ENCODE measurements at regions not wholly inside any gene's neighbourhood (a gene's known extent, or its start where the extent isn't known, plus 50 kb on each side); places are given as distances from the start of the nearest gene placed in this dataset.

DNA sequence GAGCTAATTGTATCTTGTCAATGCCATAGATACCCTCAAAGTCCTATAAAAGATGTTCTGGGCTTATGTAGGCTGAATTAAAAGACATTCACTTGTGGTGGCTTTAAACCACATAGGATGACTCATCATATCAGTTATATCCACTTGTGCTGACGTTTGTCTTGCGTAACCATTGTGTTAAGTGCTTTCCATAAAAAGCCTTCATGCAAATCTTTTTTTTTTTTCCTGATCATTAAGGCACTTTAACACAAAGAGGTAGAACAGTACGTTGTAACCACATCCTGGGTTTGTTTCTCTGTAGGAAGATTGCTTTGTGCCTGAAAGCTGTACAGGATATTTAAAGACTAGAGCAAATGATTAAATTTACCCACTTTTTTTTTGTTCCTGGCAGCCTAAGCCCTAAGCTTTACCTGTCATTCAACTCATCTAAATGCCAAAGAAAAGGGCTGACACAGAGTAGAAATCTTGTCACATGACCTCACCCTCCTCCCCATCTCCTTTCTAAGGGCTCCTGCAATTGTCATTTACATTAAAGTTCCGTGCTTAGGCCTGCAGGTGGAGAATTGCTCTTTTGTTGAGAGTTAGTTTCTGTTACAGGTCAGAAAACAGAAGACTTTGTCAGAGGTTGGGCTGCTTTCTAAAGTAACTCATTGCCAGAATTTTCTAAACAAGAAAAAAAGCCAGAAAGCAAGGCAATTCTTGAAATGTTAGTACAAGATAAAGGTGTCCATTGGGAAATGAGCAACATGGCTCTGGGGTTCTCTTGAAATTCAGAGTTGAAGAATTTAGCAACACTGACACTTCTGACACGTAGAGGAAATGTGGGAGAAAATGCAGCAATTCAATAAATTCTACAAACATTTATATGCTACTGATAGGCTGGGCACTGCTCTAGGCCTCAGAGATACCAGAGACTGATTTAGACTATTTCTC is 555.6 kb downstream of the PPARGC1A start:
- peak; percentile 100 for DNase-seq (ENCODE audit: low read depth)

DNA sequence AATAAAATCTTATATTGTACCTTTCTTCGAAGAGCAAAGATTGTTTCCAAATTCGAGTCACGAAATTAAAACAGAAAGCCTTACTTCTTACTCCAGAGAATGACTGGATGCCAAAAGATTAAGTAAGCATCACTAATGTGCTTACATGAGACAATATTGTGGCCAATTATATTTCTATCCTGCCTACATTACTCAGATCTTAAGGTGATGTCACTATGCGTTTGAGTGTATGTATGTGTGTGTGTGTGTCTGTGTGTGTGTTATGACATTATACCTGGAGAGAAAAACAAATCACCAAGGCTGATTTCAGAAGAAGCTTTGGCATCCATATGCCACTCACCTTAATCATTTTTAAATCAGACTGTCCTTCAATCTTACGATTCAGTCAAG is 556.3 kb downstream of the PPARGC1A start:
- peak; percentile 82 for DNase-seq (ENCODE audit: low read depth)

DNA sequence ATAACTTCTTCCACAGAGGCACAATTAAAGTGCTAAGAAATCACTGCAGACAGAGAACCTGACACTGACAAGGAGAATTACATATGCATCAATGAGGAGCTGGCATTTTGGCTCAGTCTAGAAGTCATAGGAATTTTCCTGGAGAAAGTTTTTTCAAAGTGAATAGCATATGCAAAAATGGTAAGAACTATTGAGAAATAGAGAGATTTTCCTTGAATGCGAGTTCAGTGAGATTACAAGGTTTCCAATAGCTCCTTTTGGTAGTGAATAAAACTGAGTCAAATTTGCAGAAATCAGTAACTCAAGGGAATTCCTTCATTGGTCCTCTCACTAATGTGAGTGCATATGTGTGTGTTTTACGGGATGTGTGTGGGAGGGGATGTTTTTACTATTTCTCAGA is 557.5 kb downstream of the PPARGC1A start:
- peak; percentile 61 for DNase-seq (ENCODE audit: low read depth)

DNA sequence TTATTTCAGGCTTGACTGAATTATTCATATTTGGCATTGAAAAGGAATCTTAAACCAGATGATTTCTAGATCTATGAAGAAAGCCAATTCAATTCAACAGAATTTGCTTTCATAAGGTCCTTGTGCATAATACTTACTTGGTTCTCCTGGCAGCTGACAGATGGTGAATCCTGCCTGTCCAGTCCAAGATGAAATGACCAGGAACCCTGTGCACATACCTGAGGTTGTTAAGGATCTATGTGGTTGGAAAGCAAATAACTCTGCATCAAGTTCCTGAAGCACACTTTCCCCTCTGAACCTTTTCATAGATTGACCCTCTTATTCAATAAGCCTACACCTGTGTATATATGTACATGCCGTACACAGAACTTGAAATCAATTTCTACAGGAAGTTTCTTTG is 562.7 kb downstream of the PPARGC1A start:
- no peak for DNase-seq (ENCODE audit: low read depth)

DNA sequence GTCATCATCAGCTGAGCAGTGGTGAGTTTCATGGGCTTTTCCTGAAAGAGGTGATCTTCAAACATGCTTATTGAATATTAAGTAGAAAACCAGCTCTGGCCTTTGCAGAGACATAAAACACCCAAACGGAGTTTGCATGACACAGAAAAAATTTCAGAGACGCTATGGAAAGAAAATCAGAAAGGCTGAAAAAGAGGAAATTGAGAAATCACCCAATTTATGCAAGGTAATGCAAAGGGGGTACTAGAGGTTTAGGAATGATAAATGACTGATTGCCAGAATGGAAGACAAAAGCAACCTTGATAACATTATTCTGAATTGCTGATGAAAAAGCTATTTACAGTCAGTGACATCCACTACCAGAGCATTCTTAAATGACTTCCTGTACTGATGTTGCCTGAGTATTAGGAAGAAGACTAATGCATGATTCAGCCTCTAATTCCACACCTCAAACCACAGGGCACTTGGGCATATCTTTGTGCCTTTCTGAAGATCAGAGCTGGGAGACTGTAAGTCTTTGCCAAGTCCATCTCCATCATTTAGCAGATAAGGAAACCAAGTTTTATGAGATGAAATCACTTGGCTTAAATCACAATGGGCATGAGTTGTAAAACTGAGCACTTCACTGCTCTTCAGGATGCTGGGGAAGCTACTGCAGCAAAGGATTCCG is 565.7 kb downstream of the PPARGC1A start:
- DNase-seq (ENCODE audit: low read depth): peak; percentile 90

DNA sequence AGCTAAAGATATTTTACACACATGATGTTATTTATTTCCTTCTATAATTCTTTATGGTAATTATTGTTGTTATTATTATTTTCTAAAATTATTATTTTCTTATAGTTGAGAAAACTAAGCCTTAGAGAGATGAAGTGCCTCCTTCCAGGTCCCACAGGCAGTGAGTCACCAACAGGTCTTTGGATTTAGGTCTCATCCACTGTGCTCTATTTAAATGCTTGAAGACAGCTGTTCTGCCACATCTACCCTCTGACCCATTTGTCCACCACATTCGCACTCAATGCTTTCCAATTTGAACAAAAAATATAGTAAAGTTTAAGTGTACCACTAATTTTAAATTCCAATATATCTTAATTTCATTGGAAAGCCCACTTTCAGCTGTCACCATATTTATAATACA is 566.4 kb downstream of the PPARGC1A start:
- DNase-seq (ENCODE audit: low read depth): no peak

DNA sequence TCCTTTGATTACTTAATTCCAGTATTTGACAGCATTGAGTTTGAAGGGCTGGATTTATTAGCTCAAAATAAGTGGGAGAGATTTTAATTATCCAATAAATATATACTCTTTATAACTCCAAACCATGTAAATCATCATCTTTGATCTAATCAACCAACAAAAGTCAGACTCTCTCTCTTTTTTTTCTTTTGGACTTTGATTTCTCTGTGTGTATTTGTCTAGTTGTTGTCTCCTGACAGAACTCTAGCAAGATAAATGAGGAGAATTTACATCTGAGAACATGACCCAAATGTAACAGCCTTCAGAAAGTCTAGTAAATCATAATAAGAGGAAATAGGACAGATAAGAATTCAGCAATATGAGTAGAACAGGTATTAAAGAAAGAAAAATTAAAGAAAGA is 567.1 kb downstream of the PPARGC1A start:
- DNase-seq (ENCODE audit: low read depth): no peak

DNA sequence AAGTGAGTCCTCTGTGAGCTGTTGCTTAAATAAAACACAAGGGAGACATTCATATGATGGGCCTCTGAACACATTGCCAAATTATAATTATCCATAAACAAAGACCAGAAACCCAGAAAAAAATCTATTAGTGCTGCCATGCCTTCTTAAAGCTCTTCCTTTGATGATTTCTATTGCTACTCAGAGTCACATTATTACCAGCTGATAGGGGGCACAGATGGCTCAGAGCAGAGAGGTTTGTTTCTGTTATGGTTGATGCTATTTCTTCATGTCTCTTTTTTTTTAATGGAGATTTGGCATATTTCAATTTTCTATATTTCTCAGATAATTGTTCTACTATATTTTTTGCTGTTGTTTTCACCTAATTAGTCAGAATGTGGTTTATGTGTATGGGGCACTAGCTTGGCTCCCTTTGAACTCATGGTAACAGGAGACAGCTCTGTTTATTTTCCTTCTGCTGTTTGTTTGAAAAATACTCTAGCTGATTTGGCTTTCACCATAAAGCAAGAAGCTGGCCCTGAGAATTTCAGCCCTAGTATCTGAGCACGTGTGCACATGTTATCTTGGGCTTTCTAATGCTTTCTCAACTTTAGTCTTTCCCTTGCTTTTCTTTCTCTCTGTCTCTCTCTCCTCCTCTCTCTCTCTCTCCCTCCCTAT is 568.8 kb downstream of the PPARGC1A start:
- DNase-seq (ENCODE audit: low read depth): no peak

DNA sequence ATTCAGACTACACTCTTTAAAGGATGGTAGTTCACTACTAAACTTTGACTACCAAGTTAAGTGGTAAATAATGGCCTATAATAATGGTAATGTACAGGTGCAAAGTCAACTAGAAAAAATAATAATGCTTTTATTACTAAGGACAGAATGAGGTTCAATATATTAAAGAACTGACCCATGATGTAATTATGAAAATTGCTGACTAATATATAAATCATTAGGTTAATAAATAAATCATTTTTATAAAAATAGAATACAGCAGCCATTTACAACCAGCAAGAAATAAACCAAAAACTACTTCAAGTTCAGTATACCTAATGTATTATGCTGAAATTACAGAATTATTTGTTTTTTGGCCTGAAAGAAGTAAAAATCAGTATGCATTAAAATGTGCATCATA is 577.2 kb downstream of the PPARGC1A start:
- DNase-seq (ENCODE audit: low read depth): no peak

DNA sequence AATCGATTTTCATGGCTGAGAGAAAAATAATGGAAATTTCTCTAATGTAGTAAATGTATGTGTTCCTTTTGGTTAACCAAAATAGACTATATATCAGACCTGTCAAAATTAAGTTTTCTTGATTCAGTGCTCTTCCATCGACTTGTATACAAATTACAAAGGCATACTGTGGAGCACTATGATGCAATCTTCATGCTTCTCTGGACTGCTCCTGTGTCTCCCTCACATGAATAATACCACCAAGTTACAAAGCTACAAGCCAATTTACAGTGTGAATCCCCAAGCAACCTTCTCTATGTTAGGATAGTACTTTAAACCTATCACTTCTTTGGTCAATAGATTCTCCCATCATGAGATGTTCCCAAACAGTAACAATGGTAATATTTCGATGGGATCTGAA is 577.9 kb downstream of the PPARGC1A start:
- peak; percentile 47 for DNase-seq (ENCODE audit: low read depth)

DNA sequence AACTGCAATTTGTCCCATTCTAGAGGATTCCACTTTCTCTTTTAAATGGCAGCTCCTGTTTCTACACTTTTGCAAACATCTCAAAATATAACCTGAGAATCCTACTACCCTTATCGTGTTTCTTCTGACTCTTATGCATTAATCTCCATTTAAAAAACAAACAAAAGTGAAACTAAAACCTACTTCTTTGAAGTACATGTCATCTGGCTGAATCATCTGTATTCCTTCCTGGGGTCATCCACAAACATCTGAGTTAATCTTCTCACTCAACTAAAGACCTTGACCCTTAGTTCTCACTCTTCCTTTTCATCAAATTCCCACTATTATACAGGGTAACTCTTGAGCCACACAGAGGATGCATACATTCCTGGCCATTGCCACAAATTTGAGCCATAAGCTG is 584.8 kb downstream of the PPARGC1A start:
- peak; percentile 74 for DNase-seq (ENCODE audit: low read depth)

DNA sequence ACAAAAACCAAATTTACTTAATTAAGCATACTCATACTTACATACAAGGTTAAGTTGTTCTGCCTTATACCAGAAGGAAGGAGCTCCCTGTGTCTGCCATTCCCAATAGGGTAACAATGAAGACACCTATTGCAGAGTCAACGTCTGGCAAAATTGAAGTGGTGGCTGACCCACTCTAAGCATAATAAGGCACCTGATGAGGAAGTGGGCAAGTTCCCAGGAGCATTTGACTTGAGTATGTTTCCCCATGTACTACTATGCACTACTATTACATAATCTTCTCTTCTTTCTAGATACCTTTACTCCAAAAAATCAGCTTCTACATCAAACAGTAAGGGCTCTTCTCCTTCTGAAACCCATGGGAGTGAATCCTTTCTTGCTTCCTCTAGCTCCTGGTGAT is 591.5 kb downstream of the PPARGC1A start:
- no peak for DNase-seq (ENCODE audit: low read depth)

DNA sequence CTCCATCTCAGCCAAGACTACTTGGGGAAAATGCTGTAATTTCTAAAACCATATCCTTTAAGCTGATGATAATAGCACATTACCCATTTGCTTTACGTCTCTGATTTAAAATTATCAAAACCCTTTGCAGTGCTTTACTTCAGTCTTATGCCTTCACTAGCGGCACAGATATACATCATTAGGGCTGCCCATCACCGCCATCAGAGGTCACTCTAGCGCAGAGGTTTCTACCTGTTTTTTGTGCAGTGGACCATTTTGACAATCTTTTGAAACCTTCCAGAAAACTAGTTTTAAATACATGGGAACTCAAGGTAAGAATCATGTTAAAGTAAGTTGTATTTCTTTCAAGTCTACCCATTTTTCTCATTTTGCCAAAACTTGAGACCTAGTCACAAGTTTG is 592.5 kb downstream of the PPARGC1A start:
- no peak for DNase-seq (ENCODE audit: low read depth)

DNA sequence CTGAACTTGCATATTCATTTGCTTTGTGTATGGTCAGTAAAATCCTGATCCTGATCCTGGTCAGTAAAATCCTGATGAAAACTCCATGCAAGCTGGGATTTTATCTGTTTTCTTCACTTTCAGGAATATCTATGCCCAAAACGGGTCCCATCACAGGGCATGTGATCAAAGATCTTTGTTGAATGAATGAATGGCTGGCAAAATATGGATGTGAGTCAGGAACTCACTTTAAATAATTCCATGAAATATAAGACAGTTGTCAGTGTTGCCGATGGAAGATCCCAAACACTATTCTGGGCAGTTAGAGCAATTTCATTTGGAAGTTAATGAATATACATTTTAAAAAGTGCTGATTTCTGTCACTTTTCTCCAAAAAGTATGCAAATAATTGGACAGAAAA is 598.4 kb downstream of the GBA3 start:
- no peak for DNase-seq (ENCODE audit: low read depth)

DNA sequence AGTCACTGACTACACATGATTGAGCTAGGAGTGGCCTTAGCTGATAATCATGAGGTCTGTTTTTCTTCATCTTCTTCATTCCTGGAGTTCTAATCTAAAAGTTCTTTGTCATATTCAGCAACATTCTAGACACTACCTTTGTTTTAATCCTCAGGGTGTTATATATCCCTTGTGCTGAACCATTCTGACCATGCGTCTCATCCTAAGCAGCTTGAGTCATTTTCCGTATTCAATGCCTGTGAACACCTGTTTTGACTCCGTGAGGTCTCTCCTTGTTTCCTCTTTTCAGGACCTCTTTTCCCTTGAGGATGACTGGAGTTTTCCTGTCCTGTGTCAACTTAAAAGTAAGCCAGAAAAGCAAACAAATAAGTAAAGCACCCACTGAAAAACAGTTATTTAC is 597.9 kb downstream of the GBA3 start:
- peak; percentile 68 for DNase-seq (ENCODE audit: low read depth)

DNA sequence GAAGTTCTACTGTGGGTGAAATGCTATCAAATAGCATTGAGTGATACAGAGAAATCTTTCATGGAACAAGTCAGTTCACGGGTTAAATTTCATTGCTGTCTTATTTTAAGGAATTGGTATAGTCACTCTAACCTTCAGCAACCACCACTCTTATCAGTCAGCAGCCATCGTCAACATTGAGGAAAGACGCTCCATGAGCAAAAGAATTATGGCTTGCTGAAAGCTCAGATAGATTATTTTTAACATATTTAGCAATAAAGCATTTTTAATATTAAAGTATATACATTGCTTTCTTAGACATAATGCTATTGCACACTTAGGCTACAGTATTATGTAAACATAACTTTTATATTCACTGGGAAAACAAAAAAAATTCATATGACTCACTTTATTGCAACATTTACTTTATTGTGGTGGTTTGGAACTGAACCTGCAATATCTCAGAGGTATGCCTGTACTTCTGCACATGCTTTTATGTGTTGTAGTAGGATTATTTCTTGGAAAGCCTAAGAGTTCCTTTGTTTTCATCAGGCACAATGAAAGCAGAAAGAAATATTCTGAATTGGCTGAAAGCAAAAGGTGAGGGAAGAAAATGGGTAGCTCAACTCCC is 586.7 kb downstream of the GBA3 start:
- peak; percentile 44 for DNase-seq (ENCODE audit: low read depth)

DNA sequence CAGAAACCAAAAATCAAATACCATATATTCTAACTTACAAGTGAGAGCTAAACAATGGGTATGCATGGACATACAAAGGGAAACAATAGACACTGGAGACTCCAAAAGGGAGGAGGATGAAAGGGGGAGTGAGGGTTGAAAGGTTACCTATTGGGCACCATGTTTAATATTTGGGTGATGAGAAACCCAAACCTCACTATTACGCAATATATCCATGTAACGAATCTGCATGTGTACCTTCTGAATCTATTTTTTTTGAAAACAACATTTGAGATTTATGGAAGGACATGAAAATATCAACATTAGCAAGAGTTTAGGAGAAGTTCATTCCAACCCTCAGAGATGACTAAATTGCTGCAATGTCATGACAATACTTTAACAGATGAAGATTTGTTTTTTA is 586.1 kb downstream of the GBA3 start:
- no peak for DNase-seq (ENCODE audit: low read depth)

DNA sequence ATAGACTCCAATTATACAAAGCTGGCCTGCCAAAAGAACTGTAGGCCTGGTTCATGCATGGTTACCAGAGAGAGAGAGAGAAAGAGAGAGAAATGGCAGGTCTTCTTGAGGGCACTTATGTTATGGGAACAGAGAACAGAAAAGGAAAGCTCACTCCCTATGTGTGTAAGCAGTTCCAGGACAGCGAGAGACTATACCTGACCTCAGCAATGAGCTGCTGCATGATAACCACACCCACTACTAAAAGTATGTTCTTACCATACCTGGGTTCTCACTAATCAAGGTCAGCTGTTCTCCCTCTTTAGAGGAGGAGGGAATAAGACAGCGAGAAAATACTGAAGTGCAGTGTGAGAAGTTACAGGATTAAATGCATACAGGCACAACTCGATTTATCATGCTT is 583.3 kb downstream of the GBA3 start:
- DNase-seq (ENCODE audit: low read depth): no peak

DNA sequence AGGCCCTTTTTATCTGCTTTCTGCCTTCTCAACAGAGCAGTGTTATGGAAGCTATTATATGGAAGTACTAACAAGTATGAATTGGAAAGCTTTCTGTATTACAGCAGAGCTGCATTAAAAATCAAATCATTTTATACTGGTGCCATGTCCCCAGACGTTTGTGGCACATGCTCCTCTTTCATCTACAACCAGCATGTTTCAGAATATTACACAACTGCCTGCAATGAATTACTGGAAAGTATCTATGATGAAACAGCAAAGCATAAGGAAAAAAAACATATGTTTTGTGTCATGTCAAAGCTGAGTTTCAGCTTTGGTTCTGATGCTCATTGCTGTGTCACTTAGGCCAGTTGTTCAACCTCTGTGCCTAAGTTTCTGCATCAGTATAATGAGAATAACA is 576.8 kb downstream of the GBA3 start:
- no peak for DNase-seq (ENCODE audit: low read depth)

DNA sequence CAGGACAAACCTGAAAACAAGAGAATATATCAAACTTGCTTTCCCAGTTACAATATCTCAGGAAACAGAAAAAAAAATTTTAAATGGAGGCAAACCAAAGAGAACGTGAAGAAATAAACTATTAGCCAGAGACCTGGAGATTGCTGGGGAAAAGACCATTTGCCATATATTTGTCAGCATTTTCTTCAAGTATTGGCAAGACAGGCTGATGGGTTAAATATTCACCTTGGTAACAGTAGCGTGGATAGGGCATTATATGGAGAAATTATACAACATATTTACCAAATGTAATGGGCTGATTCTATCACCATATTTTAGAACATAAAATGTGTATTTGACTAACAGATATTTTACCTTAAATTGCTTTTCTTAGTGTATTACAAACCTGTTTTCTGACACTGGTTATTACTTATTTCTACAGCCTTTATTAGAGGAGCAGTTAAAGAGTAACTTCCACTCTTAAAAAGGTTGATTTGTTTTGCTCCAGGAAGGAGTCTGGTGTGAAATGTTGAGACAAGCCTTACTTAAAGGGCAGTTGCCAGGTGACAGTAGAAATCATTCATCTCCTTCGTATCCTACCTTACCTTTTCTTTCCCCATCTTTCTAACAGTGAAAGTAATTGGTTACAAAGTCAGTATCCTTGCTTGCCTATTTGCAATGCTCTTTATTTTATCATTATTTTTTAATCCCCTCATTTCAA is 575.5 kb downstream of the GBA3 start:
- peak; percentile 81 for DNase-seq (ENCODE audit: low read depth)

DNA sequence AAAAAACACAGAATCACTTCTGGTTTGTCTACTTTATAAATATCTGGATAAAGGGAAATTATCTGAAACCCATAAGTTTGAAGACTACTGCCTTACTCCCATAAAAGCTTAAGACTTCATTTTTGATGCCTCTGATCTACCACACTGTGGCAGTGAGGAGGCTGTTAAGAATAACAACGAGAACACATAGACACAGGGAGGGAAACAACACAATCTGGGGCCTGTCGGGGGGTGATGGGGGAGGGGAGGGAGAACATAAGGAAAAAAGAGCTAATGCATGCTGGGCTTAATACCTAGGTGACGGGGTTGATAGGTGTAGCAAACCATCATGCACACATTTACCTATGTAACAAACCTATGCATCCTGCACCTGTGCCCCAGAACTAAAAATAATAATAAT is 573.7 kb downstream of the GBA3 start:
- DNase-seq (ENCODE audit: low read depth): no peak

DNA sequence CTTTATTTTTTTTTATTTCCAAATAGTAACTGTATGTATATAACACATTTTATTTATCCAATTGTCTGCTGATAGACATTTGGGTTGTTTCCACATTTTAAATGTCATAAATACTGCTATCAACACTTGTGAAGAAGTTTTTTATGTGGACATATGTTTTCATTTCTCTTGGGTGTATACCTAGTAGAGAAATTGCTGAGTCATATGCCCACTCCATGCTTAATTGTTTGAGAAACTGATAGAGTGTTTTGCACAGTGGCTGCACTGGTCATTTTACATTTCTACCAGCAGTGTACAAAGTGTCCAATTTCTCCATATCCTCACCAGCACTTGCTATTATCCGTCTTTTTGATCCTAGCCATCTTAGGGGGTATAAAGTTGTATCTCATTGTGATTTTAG is 567.8 kb downstream of the GBA3 start:
- DNase-seq (ENCODE audit: low read depth): no peak
